Lung (tissue), 11 donors: ENCODE measurements at regions not wholly inside any gene's neighbourhood (a gene's known extent, or its start where the extent isn't known, plus 50 kb on each side); places are given as distances from the start of the nearest gene placed in this dataset.
"Not testable (repeated sequence)": the region's sequence is repeated elsewhere in the genome, so short reads cannot be mapped to it uniquely, and the experiment has no call there.

Source experiments
- ATAC-seq: fragments of 200-7000 bp; cut with Tn5 transposase; one replicate; pipeline ENCODE4 v1.9.1; 2020; ENCODE audit warnings: moderate number of reproducible peaks; ENCODE audit not compliant: insufficient read depth, low FRiP score
- DNase-seq, 3 donors: peaks; one replicate each; pipeline ENCODE4 v3.0.0-alpha.2; 2013 to 2017
- H3K27ac ChIP-seq, 2 donors: one replicate each; pipeline ENCODE4 v1.5.1; 2013; ENCODE audit warnings: mild to moderate bottlenecking in 2 of 2, moderate library complexity in 2 of 2, control low read depth in 1 of 2, inconsistent platforms in 1 of 2, low read depth in 1 of 2, low read length in 1 of 2
- H3K27me3 ChIP-seq, 3 donors: one replicate each; pipeline ENCODE4 v1.5.1; 2013; ENCODE audit warnings: low read length in 2 of 3; ENCODE audit not compliant: control insufficient read depth in 3 of 3, insufficient read depth in 3 of 3
- H3K36me3 ChIP-seq, 4 donors: one replicate each; pipeline ENCODE4 v1.5.1; 2013; ENCODE audit warnings: low read length in 4 of 4, mild to moderate bottlenecking in 1 of 4, moderate library complexity in 1 of 4; ENCODE audit not compliant: control insufficient read depth in 4 of 4, insufficient read depth in 4 of 4
- H3K4me1 ChIP-seq, 5 donors: one replicate each; pipeline ENCODE4 v1.5.1; 2013; ENCODE audit warnings: low read length in 5 of 5, mild to moderate bottlenecking in 2 of 5, moderate library complexity in 1 of 5; ENCODE audit not compliant: control insufficient read depth in 5 of 5, insufficient read depth in 5 of 5
- H3K4me3 ChIP-seq: one replicate; pipeline ENCODE4 v1.5.1; 2013; ENCODE audit warnings: mild to moderate bottlenecking, control low read depth, moderate library complexity
- H3K9ac ChIP-seq, 2 donors: one replicate each; pipeline ENCODE4 v1.5.1; 2013; ENCODE audit warnings: low read length in 2 of 2, control low read depth in 1 of 2; ENCODE audit not compliant: insufficient read depth in 1 of 2
- H3K9me3 ChIP-seq, 4 donors: one replicate each; pipeline ENCODE4 v1.5.1; 2013; ENCODE audit warnings: low read length in 3 of 4, mild to moderate bottlenecking in 1 of 4, moderate library complexity in 1 of 4; ENCODE audit not compliant: control insufficient read depth in 4 of 4, insufficient read depth in 3 of 4
- CTCF ChIP-seq: IDR thresholded peaks from 2 replicates; pipeline ENCODE4 v1.5.1; 2012; ENCODE audit warnings: mild to moderate bottlenecking; ENCODE audit errors: control extremely low read depth, extremely low read depth
- WGBS, 2 donors: extraction: QIAGEN DNeasy Blood & Tissue Kit; methylation state at CpG; one replicate each; pipeline ENCODE4 v1.1.7; 2013; 5-methylcytosine and 5-hydroxymethylcytosine counted together
- donor health status: control.
- donor health status: control.
- donor health status: Bipolar disorder and iron deficiency.
- donor health status: healthy.
- donor health status: DM: yes; HTN: yes; CAD: no.

GRCh38 chr2:136319237-136319636, 201.3 kb upstream of the CXCR4 start:
- TF ChIP-seq CTCF = no peak
- no peaks in the 10 kb centered on the region for H3K4me1 ChIP-seq
- 13 to 40% methylated on average over 2 of the region's 2 CpGs for WGBS, 2 donors
- H3K9me3 ChIP-seq = peaks cover 0 to under 1% (median 0%) of the 10 kb centered on the region in 4 donors
- H3K36me3 ChIP-seq = no peaks in the 10 kb centered on the region
- H3K9ac ChIP-seq = no peak overlapping the region
- no peaks in the 10 kb centered on the region for H3K27me3 ChIP-seq
- ATAC-seq (no peak), DNase-seq (no peak)
- H3K4me3 ChIP-seq = no peak overlapping the region
- no peak overlapping the region for H3K27ac ChIP-seq

- Histone ChIP-seq H3K27ac (no peak overlapping the region), H3K36me3 (no peaks in the 10 kb centered on the region), H3K4me3 (no peak overlapping the region), H3K27me3 (no peaks in the 10 kb centered on the region), H3K9me3 (peaks cover 0 to 2% (median 0%) of the 10 kb centered on the region in 4 donors), H3K9ac (no peak overlapping the region), H3K4me1 (no peaks in the 10 kb centered on the region)
- ATAC-seq (no peak), DNase-seq (no peak)
- TF ChIP-seq CTCF = no peak
These were observed 196.3 kb upstream of the CXCR4 start for GRCh38 chr2:136314240-136314639.

- not testable (repeated sequence) for ATAC-seq, H3K9me3 ChIP-seq, H3K36me3 ChIP-seq, H3K27me3 ChIP-seq, H3K9ac ChIP-seq, H3K4me3 ChIP-seq, DNase-seq, H3K27ac ChIP-seq, H3K4me1 ChIP-seq
- 94 to 98% methylated on average over 1 of the region's 1 CpG for WGBS, 2 donors
These were observed 194.6 kb upstream of the CXCR4 start for GRCh38 chr2:136312568-136312967.

- no peaks in the 10 kb centered on the region for H3K4me1 ChIP-seq
- DNase-seq (no peak), ATAC-seq (no peak)
- no peak overlapping the region for H3K4me3 ChIP-seq
- 64 to 74% methylated on average over 11 of the region's 11 CpGs for WGBS, 2 donors
- H3K9ac ChIP-seq = no peak overlapping the region
- H3K36me3 ChIP-seq = no peaks in the 10 kb centered on the region
- H3K27ac ChIP-seq = no peak overlapping the region
- H3K9me3 ChIP-seq = peaks cover 0 to 2% (median 0%) of the 10 kb centered on the region in 4 donors
- H3K27me3 ChIP-seq = no peaks in the 10 kb centered on the region
- TF ChIP-seq CTCF = no peak
These were observed 193.1 kb upstream of the CXCR4 start for GRCh38 chr2:136310797-136311603.
